Activated CD4-positive, alpha-beta memory T cell treated with anti-CD3 and anti-CD28 coated beads, Interleukin-2, amount 10 ng/mL, durations not matched to agents 7 days and 5 days (primary cell): ENCODE measurements at regions not wholly inside any gene's neighbourhood (a gene's known extent, or its start where the extent isn't known, plus 50 kb on each side); places are given as distances from the start of the nearest gene placed in this dataset.
"Not testable (repeated sequence)": the region's sequence is repeated elsewhere in the genome, so short reads cannot be mapped to it uniquely, and the experiment has no call there.

ENCODE experiments used
- CTCF ChIA-PET: fragments of 350-600 bp; sonication (Branson Sonifier 250); formaldehyde crosslinking; loops from one replicate; lab custom pipeline; 2021; ENCODE audit warnings: antibody characterized with exemption, inconsistent platforms; lab: Charles Lee
- POLR2A ChIA-PET: fragments of 350-600 bp; sonication (Branson Sonifier 250); formaldehyde crosslinking; loops from one replicate; lab custom pipeline; 2021; ENCODE audit warnings: antibody characterized with exemption; lab: Charles Lee
- DNase-seq: peaks from one replicate; pipeline ENCODE4 v3.0.0-alpha.2; 2020
- H3K27ac Mint-ChIP-seq: one replicate; pipeline ENCODE4 v1.8.0; 2021; ENCODE audit warnings: mild to moderate bottlenecking, mixed read lengths
- H3K27me3 Mint-ChIP-seq: one replicate; pipeline ENCODE4 v1.8.0; 2021; ENCODE audit warnings: mixed read lengths
- H3K36me3 Mint-ChIP-seq: one replicate; pipeline ENCODE4 v1.8.0; 2021; ENCODE audit warnings: low read depth, mixed read lengths
- H3K4me1 Mint-ChIP-seq: one replicate; pipeline ENCODE4 v1.8.0; 2021; ENCODE audit warnings: mixed read lengths
- H3K4me3 Mint-ChIP-seq: one replicate; pipeline ENCODE4 v1.8.0; 2021; ENCODE audit warnings: mild to moderate bottlenecking, mixed read lengths
- H3K9me3 Mint-ChIP-seq: one replicate; pipeline ENCODE4 v1.8.0; 2021; ENCODE audit warnings: mixed read lengths

DNA sequence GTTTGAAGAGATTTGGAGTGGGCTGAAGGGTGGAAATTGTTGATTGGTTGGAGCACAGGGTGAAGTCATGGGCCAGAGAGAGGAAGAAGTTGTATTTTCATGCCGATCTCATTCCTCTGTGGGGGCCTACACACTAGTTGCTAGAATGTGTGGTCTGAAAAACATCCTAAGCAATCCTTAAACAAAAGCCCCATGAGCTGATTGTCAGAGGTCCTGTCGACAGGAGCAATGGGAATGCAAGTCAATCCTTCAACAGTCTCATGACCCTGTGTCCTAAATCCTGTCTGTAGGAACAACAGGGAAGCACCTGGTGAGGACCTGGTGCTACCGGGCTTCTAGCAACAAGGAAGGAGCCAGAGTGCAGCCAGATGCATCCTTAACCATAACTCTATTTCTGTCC is 324.0 kb upstream of the TMEM132C start:
- CTCF ChIA-PET, result no interaction called here
- DNase-seq, result no peak

DNA sequence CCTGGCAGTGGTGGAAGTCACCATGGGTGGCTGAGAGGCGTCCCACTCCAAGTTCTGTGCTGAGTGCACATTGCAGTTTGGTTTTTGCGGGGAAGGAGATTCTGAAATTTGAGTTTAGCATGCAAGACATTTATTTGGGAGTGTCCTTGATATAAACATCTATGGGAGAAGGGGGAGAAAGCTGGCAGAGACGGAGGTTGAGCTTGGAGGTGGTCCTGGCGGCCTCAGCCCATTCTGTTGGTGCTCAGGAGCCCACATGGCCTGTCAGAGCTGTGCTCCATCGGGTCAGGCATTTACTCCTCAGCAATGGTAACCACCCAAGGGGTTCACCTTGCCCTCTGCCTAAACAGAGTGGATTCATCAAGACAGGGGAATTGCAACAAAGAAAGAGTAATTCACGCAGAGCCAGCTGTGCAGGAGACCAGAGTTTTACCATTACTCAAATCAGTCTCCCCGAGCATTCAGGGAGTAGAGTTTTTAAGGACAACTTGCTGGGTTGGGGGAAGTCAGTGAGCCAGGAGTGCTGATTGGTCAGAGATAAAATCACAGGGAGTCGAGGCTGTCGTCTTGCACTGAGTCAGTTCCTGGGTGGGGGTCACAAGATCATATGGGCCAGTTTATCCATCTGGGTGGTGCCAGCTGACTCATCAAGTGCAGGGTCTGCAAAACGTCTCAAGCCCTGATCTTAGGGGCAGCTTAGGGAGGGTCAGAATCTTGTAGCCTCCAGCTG is 323.3 kb upstream of the TMEM132C start:
- Mint-ChIP-seq H3K36me3 (no peaks in the 10 kb centered on the region), H3K4me1 (no peaks in the 10 kb centered on the region), H3K4me3 (no peak overlapping the region), H3K27me3 (no peaks in the 10 kb centered on the region), H3K9me3 (peaks cover 14% of the 10 kb centered on the region), H3K27ac (no peak overlapping the region)
- no peak for DNase-seq
- POLR2A ChIA-PET, result no interaction called here
- CTCF ChIA-PET, result no interaction called here

More for the DNA sequence above, 324.0 kb upstream of the TMEM132C start:
- H3K36me3 Mint-ChIP-seq, result no peaks in the 10 kb centered on the region
- POLR2A ChIA-PET, result no interaction called here
- H3K27ac Mint-ChIP-seq, result no peak overlapping the region
- H3K9me3 Mint-ChIP-seq, result peaks cover 13% of the 10 kb centered on the region
- H3K27me3 Mint-ChIP-seq, result no peaks in the 10 kb centered on the region
- H3K4me1 Mint-ChIP-seq, result no peaks in the 10 kb centered on the region
- H3K4me3 Mint-ChIP-seq, result no peak overlapping the region

DNA sequence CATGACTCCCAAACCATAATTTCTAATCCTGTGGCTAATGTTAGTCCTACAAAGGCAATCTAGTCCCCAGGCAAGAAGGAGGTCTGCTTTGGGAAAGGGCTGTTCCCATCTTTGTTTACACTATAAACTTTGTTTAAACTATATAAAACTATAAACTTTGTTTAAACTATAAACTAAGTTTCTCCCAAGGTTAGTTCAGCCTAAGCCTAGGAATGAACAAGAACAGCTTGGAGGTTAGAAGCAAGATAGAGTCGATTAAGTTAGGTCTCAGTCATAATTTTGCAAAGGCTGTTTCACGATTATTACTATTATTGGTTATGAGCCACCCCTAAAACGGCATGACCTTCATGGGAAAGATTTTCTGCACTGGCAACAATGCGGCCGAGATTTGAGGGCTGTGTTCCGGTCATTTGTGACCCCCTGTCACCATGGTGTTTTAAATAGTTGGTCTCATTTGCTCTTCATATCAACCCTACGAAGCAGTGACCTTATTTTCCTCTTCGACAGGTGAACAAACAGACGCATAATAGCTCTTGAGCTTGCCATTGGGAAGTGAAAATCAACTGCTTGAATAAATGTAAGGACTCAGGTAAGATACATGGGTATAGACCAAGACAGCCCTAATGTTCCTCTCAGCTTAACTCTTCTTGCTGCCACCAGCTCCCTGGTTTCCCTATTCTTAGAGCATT is 322.6 kb upstream of the TMEM132C start:
- Mint-ChIP-seq H3K4me3 (no peak overlapping the region), H3K36me3 (no peaks in the 10 kb centered on the region), H3K27ac (no peak overlapping the region), H3K9me3 (peaks cover 14% of the 10 kb centered on the region), H3K27me3 (no peaks in the 10 kb centered on the region), H3K4me1 (no peaks in the 10 kb centered on the region)
- no peak for DNase-seq
- ChIA-PET POLR2A (no interaction called here), CTCF (no interaction called here)

DNA sequence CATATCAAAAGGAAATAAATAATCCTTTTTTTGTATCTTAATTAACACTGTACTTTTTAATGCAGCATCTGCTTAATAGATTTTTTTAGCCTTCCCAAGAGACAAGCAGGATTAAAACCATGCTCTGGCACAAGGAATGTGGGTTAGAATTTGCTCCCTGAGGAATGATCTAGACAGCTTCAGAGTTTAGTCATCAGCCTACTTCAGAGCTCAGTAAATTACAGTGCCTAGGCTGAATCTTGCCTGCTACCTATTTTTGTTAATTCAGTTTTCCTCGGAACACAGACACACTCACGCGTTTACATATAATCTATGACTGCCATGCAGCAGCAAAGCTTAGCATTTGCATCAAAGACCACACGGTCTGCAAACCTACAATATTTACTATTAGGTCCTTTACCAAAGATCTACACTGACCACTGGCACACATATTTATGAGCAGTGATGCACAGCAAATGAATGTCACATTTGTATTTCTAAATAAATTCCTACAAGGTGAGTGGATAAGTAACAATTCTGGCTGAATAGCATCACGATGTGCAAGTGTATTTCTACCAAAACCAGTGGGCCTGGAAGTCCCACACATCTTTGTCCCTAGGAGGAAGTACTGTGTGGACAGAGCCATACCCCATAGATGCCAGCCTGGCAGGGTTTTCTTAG is 309.8 kb upstream of the TMEM132C start:
- no peak overlapping the region for H3K4me3 Mint-ChIP-seq
- no peak overlapping the region for H3K27ac Mint-ChIP-seq
- CTCF ChIA-PET, result interaction anchor here (0.6 kb wide), 1 partner anchor 1168 kb away, joined by 8 read pairs; no protein-coding TSS in a partner anchor
- POLR2A ChIA-PET, result no interaction called here
- no peak for DNase-seq
- peaks cover 7% of the 10 kb centered on the region for H3K9me3 Mint-ChIP-seq
- H3K4me1 Mint-ChIP-seq, result no peaks in the 10 kb centered on the region
- H3K36me3 Mint-ChIP-seq, result no peaks in the 10 kb centered on the region
- H3K27me3 Mint-ChIP-seq, result no peaks in the 10 kb centered on the region

DNA sequence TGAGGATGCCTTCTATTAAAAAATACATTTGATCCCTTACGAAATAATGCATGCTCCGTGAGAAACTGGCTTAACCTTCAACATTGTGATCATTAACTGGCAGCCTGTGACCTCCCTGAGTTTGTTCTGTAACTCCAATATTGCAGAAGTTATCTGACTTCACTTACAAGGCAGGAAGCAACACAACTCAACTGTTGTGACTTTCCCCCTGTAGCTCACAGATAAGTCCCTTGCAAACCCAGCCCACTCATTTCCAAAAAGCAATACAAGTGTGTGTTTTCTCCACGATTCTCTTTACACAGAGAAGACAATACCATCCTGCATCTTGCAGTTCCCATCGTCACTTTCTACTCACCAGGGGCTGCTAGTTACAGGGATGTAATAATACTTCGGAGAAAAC is 304.7 kb upstream of the TMEM132C start:
- DNase-seq, result no peak
- ChIA-PET CTCF (no interaction called here), POLR2A (no interaction called here)
- Mint-ChIP-seq H3K4me1 (no peaks in the 10 kb centered on the region), H3K36me3 (no peaks in the 10 kb centered on the region), H3K9me3 (peaks cover 18% of the 10 kb centered on the region), H3K27ac (no peak overlapping the region), H3K4me3 (no peak overlapping the region), H3K27me3 (no peaks in the 10 kb centered on the region)

DNA sequence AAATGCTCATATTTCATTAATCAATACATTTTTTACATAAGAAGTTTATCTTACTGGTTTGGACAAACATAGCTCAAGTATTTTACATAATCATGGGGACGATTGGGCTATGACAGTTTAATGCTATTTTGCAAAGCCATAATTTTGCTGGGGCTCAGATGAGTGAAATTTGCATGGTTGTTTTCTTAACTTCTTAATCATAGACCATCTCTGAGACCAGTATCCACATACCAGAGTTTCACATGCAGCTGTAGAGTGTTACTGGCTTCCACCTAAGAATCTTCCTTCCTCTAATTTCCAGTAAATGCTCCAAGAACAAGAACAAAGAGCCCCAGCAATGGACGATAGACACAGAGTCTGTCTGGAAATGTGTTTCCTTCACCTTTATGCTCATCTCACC is 303.0 kb upstream of the TMEM132C start:
- Mint-ChIP-seq H3K36me3 (no peaks in the 10 kb centered on the region), H3K27me3 (no peaks in the 10 kb centered on the region), H3K27ac (no peak overlapping the region), H3K4me3 (no peak overlapping the region), H3K4me1 (no peaks in the 10 kb centered on the region), H3K9me3 (peaks cover 24% of the 10 kb centered on the region)
- ChIA-PET POLR2A (no interaction called here), CTCF (no interaction called here)
- DNase-seq, result no peak

DNA sequence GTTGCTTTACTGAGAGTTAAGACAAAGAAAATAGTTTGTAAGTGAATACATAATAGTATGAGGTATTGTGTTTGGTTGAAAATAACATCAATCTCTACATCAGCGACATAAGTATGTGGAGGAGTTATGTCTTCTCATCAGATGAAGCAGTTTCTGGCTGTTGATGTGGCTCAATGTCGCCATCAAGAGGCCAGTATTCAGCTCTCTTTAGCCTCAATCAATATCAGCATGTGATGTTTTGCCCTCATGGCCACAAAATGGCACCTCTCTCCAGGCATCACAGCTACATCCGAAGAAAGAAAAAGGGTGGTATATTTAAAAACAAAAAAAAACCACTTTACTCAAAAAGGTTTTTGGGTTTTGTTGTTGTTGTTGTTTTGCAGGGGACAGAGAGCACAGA is 302.3 kb upstream of the TMEM132C start:
- Mint-ChIP-seq H3K36me3 (no peaks in the 10 kb centered on the region), H3K27ac (no peak overlapping the region), H3K4me3 (no peak overlapping the region), H3K27me3 (no peaks in the 10 kb centered on the region), H3K9me3 (peaks cover 24% of the 10 kb centered on the region), H3K4me1 (no peaks in the 10 kb centered on the region)
- CTCF ChIA-PET, result no interaction called here
- POLR2A ChIA-PET, result no interaction called here
- DNase-seq, result no peak

DNA sequence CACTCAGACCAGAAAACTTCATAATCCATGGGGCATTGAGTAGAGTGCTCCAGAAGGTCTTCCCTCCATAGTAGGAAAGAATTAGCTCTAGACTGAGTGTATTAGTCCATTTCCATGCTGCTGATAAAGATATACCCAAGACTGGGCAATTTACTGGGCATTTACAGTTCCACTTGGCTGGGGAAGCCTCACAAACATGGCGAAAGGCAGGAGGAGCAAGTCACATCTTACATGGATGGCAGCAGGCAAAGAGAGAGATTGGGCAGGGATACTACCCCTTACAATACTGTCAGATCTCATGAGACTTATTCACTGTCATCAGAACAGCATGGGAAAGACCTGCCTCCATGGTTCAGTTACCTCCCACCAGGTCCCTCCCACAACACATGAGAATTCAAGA is 300.6 kb upstream of the TMEM132C start:
- ChIA-PET CTCF (no interaction called here), POLR2A (no interaction called here)
- Mint-ChIP-seq H3K36me3 (no peaks in the 10 kb centered on the region), H3K27me3 (no peaks in the 10 kb centered on the region), H3K27ac (no peak overlapping the region), H3K9me3 (peaks cover 19% of the 10 kb centered on the region), H3K4me1 (no peaks in the 10 kb centered on the region), H3K4me3 (no peak overlapping the region)
- no peak for DNase-seq

DNA sequence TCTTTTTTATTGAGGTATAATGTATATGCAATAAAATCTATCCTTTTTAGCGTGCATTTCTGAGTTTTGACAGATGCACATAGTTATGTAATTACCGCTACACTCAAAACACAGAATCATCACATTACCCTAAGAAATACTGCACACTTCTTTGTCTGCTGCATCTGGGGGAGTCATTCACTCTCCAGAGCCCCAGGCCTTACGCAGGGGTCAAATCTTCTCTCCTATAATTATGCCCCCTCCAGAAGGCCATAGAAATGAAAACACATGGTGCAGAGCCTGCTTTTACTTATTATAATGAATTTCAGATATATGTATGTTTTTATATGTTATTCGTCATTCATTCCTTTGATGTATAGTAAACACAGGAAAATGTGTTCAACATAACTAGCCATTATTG is 296.5 kb upstream of the TMEM132C start:
- peaks cover 14% of the 10 kb centered on the region for H3K9me3 Mint-ChIP-seq
- H3K4me1 Mint-ChIP-seq, result no peaks in the 10 kb centered on the region
- no peaks in the 10 kb centered on the region for H3K36me3 Mint-ChIP-seq
- H3K27me3 Mint-ChIP-seq, result no peaks in the 10 kb centered on the region
- POLR2A ChIA-PET, result no interaction called here
- no peak overlapping the region for H3K27ac Mint-ChIP-seq
- no peak overlapping the region for H3K4me3 Mint-ChIP-seq
- DNase-seq, result no peak
- CTCF ChIA-PET, result no interaction called here

DNA sequence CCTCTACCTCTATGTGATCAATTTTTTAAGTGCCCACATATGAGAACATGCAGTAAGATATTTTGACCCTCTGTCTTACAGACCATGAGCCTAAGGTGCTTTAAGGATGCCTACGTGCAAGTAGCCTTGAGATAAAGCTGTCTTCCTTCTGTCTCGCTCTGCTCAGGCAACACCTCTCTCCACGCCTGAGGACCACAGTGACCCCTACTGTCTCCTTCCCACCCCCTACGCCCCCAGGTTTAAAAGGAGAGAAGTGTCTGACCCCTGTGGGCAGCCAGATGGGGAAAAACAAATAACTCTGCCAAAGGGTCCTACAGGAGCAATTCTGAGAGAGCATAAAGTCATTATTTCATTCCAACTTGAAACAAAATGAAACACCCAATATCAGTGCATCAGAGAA is 286.4 kb upstream of the TMEM132C start:
- no peaks in the 10 kb centered on the region for H3K27me3 Mint-ChIP-seq
- CTCF ChIA-PET, result no interaction called here
- H3K9me3 Mint-ChIP-seq, result peaks cover 36% of the 10 kb centered on the region
- no peaks in the 10 kb centered on the region for H3K36me3 Mint-ChIP-seq
- no peak for DNase-seq
- POLR2A ChIA-PET, result no interaction called here
- H3K4me3 Mint-ChIP-seq, result no peak overlapping the region
- H3K4me1 Mint-ChIP-seq, result no peaks in the 10 kb centered on the region
- H3K27ac Mint-ChIP-seq, result no peak overlapping the region

DNA sequence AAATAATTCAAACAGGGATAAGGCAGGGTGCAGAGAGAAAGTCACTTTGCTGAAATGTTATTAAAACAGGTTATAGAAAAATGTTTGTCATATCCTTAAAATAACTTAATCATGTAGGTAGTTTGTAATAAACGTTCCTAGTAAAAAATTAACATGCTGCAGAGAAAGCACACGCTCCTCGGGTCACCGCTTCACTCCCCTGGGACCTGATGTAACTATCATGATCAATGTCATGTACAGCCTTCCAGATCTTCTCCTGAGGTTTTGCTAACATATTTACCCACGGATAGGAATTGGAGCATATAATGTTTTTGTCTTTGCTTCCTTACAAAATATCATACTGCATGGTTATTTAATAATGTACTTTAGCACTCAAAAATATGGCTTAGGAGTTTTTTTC is 285.1 kb upstream of the TMEM132C start:
- no peaks in the 10 kb centered on the region for H3K36me3 Mint-ChIP-seq
- H3K27me3 Mint-ChIP-seq, result no peaks in the 10 kb centered on the region
- ChIA-PET POLR2A (no interaction called here), CTCF (no interaction called here)
- H3K27ac Mint-ChIP-seq, result no peak overlapping the region
- no peak overlapping the region for H3K4me3 Mint-ChIP-seq
- no peak for DNase-seq
- H3K9me3 Mint-ChIP-seq, result peaks cover 31% of the 10 kb centered on the region
- no peaks in the 10 kb centered on the region for H3K4me1 Mint-ChIP-seq

DNA sequence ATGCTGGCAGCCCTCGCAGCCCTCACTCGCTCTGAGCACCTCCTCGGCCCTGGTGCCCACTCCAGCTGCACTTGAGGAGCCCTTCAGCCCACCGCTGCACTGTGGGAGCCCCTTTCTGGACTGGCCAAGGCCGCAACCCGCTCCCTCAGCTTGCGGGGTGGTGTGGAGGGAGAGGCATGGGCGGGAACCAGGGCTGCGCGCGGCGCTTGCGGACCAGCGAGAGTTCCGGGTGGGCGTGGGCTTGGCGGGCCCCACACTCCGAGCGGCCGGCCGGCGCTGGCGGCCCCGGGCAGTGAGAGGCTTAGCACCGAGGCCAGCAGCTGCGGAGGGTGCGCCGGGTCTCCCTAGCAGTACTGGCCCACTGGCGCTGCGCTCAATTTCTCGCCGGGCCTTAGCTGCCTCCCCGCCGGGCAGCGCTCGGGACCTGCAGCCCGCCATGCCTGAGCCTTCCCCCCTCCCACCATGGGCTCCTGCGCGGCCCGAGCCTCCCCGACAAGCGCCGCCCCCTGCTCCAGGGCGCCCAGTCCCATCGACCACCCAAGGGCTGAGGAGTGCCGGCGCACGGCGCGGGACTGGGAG is 283.7 kb upstream of the TMEM132C start:
- H3K4me1 Mint-ChIP-seq, H3K4me3 Mint-ChIP-seq, H3K27me3 Mint-ChIP-seq, H3K36me3 Mint-ChIP-seq, H3K27ac Mint-ChIP-seq, POLR2A ChIA-PET, CTCF ChIA-PET, DNase-seq: not testable (repeated sequence)
- peaks cover 26% of the 10 kb centered on the region for H3K9me3 Mint-ChIP-seq

DNA sequence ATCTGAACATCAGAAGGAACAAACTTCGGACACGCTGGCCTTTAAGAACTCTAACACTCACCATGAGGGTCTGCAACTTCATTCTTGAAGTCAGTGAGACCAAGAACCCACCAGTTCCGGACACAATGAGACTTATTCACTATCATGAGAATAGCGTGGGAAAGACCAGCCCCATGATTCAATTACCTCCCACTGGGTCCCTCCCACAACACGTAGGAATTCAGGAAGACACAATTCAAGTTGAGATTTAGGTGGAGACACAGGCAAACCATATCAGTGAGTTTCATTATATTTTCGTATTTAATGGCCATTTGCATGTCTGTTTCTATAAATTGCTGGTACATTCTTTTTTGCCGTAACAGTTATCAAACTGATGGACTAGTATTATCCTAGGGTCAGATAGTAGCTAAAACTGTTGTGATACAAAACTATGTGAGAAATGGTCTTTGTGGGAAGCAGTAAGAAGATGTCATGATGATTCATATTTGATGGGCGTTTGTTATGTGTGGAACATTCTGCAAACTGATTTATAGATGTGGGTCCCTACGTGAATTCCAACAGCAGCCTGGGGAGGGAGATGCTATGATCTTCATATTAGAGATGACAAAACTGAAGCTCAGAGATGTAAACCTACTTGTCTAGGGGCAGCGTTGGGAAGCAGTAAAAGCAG is 282.4 kb upstream of the TMEM132C start:
- H3K27me3 Mint-ChIP-seq, result no peaks in the 10 kb centered on the region
- H3K4me1 Mint-ChIP-seq, result no peaks in the 10 kb centered on the region
- DNase-seq, result no peak
- H3K27ac Mint-ChIP-seq, result no peak overlapping the region
- peaks cover 22% of the 10 kb centered on the region for H3K9me3 Mint-ChIP-seq
- no peaks in the 10 kb centered on the region for H3K36me3 Mint-ChIP-seq
- POLR2A ChIA-PET, result no interaction called here
- H3K4me3 Mint-ChIP-seq, result no peak overlapping the region
- CTCF ChIA-PET, result no interaction called here
